HEK293 (cell line): ENCODE measurements at regions not wholly inside any gene's neighbourhood (a gene's known extent, or its start where the extent isn't known, plus 50 kb on each side); places are given as distances from the start of the nearest gene placed in this dataset.

Experiments
- GLI2 ChIP-seq: fragments of 450-650 bp; formaldehyde crosslinking; IDR thresholded peaks from 2 replicates; pipeline ENCODE4; 2017; ENCODE audit warnings: missing biosample characterization, missing genetic modification characterization, low read depth, borderline replicate concordance
- PBX3 ChIP-seq: sonication (generic); formaldehyde crosslinking; IDR thresholded peaks from 2 replicates; pipeline ENCODE4 v1.8.1; 2022; ENCODE audit warnings: mild to moderate bottlenecking, moderate library complexity, missing genetic modification reagents
- SCRT1 ChIP-seq: fragments of 450-650 bp; formaldehyde crosslinking; IDR thresholded peaks from 2 replicates; pipeline ENCODE4 v1.5.1; 2016; ENCODE audit warnings: missing biosample characterization, missing genetic modification characterization, borderline replicate concordance
- TCF7L2 ChIP-seq: IDR thresholded peaks from 2 replicates; pipeline ENCODE4 v1.6.1; 2011; ENCODE audit warnings: low read depth, mild to moderate bottlenecking, inconsistent platforms, low read length, moderate library complexity, borderline replicate concordance
- ZNF138 ChIP-seq: fragments of 450-650 bp; formaldehyde crosslinking; IDR thresholded peaks from 2 replicates; pipeline ENCODE4 v1.5.1; 2016; ENCODE audit warnings: missing biosample characterization, missing genetic modification characterization, borderline replicate concordance
- ZNF19 ChIP-seq: fragments of 450-650 bp; formaldehyde crosslinking; IDR thresholded peaks from 2 replicates; pipeline ENCODE4; 2016; ENCODE audit warnings: missing biosample characterization, missing genetic modification characterization, low read depth
- ZNF335 ChIP-seq: fragments of 450-650 bp; formaldehyde crosslinking; conservative IDR thresholded peaks from 2 replicates; pipeline ENCODE4 v1.5.1; 2016; ENCODE audit warnings: missing biosample characterization, missing genetic modification characterization
- ZNF341 ChIP-seq: fragments of 450-650 bp; formaldehyde crosslinking; IDR thresholded peaks from 2 replicates; pipeline ENCODE4; 2016; ENCODE audit warnings: low read depth, missing biosample characterization, missing genetic modification characterization
- ZNF394 ChIP-seq: fragments of 450-650 bp; formaldehyde crosslinking; IDR thresholded peaks from 2 replicates; pipeline ENCODE4 v1.5.1; 2016; ENCODE audit warnings: missing biosample characterization, missing genetic modification characterization, mild to moderate bottlenecking, moderate library complexity, borderline replicate concordance
- ZSCAN16 ChIP-seq: fragments of 450-650 bp; formaldehyde crosslinking; IDR thresholded peaks from 2 replicates; pipeline ENCODE4 v1.5.1; 2016; ENCODE audit warnings: missing biosample characterization, missing genetic modification characterization
- ZSCAN30 ChIP-seq: fragments of 450-650 bp; IDR thresholded peaks from 2 replicates; pipeline ENCODE4 v1.5.1; 2018; ENCODE audit warnings: missing biosample characterization, mild to moderate bottlenecking, missing genetic modification characterization, moderate library complexity
- TF ChIP-seq, protein P1 (sequence below): fragments of 450-650 bp; formaldehyde crosslinking; IDR thresholded peaks from 2 replicates; pipeline ENCODE4 v1.5.1; 2016; ENCODE audit warnings: missing biosample characterization, missing genetic modification characterization
- TF ChIP-seq, protein P2 (sequence below): fragments of 450-650 bp; formaldehyde crosslinking; IDR thresholded peaks from 2 replicates; pipeline ENCODE4 v1.5.1; 2016; ENCODE audit warnings: missing biosample characterization, missing genetic modification characterization

- no peak for TF ChIP-seq ZNF19 (tag by site-specific recombination)
- TF ChIP-seq, protein P1, sequence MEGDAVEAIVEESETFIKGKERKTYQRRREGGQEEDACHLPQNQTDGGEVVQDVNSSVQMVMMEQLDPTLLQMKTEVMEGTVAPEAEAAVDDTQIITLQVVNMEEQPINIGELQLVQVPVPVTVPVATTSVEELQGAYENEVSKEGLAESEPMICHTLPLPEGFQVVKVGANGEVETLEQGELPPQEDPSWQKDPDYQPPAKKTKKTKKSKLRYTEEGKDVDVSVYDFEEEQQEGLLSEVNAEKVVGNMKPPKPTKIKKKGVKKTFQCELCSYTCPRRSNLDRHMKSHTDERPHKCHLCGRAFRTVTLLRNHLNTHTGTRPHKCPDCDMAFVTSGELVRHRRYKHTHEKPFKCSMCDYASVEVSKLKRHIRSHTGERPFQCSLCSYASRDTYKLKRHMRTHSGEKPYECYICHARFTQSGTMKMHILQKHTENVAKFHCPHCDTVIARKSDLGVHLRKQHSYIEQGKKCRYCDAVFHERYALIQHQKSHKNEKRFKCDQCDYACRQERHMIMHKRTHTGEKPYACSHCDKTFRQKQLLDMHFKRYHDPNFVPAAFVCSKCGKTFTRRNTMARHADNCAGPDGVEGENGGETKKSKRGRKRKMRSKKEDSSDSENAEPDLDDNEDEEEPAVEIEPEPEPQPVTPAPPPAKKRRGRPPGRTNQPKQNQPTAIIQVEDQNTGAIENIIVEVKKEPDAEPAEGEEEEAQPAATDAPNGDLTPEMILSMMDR: no peak
- TF ChIP-seq PBX3 (CRISPR knock-in tag): no peak
- no peak for TF ChIP-seq ZSCAN30 (tag by site-specific recombination)
- no peak for TF ChIP-seq ZNF138 (tag by site-specific recombination)
- no peak for TF ChIP-seq ZSCAN16 (tag by site-specific recombination)
- no peak for TF ChIP-seq TCF7L2
- no peak for TF ChIP-seq ZNF341 (tag by site-specific recombination)
- TF ChIP-seq GLI2: no peak
- TF ChIP-seq ZNF394 (tag by site-specific recombination): no peak
- TF ChIP-seq, protein P2, sequence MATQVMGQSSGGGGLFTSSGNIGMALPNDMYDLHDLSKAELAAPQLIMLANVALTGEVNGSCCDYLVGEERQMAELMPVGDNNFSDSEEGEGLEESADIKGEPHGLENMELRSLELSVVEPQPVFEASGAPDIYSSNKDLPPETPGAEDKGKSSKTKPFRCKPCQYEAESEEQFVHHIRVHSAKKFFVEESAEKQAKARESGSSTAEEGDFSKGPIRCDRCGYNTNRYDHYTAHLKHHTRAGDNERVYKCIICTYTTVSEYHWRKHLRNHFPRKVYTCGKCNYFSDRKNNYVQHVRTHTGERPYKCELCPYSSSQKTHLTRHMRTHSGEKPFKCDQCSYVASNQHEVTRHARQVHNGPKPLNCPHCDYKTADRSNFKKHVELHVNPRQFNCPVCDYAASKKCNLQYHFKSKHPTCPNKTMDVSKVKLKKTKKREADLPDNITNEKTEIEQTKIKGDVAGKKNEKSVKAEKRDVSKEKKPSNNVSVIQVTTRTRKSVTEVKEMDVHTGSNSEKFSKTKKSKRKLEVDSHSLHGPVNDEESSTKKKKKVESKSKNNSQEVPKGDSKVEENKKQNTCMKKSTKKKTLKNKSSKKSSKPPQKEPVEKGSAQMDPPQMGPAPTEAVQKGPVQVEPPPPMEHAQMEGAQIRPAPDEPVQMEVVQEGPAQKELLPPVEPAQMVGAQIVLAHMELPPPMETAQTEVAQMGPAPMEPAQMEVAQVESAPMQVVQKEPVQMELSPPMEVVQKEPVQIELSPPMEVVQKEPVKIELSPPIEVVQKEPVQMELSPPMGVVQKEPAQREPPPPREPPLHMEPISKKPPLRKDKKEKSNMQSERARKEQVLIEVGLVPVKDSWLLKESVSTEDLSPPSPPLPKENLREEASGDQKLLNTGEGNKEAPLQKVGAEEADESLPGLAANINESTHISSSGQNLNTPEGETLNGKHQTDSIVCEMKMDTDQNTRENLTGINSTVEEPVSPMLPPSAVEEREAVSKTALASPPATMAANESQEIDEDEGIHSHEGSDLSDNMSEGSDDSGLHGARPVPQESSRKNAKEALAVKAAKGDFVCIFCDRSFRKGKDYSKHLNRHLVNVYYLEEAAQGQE (tag by site-specific recombination): no peak
- TF ChIP-seq ZNF335: no peak
- no peak for TF ChIP-seq SCRT1 (tag by site-specific recombination)
These were observed 629.3 kb upstream of the ST8SIA4 start for GRCh38 chr5:101532430-101532829.
